ENCODE measurements at regions not wholly inside any gene's neighbourhood (a gene's known extent, or its start where the extent isn't known, plus 50 kb on each side); places are given as distances from the start of the nearest gene placed in this dataset.

DNA sequence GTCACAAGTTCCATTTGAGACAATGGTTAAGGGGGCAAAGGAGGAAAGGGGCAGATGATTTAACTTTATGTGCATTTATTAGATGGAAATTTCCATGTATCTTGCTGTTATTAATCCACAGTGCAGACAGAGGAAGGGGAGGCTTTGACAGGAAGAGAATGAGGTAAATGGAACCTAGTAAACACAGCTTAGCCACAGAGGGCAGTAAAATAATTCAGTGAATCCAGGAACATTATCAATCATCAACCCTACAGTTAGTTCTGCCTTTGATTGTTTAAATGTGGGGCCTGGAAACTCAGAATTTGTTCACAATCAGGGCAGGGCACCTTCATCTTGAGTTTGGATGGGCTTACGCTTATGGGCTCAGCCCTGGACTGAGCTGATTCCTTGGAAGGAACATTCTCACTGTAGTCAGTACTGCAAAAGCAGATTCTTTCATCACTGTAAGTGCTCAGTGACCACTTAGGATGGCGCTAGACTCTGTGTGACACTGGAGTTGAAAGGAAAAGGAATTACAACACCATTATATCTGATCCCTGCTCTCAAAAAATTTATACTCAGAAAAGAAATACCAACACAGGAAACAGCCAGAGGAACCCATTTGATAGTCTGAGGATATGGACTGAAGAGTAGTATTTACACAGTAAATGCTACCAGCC is 169.5 kb downstream of the PIK3R1 start:
- TF ChIP-seq MAX (IDR thresholded peaks at IDR 0.05; ENCODE audit: low read depth, low read length) (no peak), CTCF (IDR thresholded peaks at IDR 0.05; ENCODE audit: low read depth, low read length) (no peak), POLR2A (IDR thresholded peaks at IDR 0.05; ENCODE audit: extremely low read depth, insufficient read length) (no peak)
